Kasumi-1 (cell line): ENCODE measurements at regions not wholly inside any gene's neighbourhood (a gene's known extent, or its start where the extent isn't known, plus 50 kb on each side); places are given as distances from the start of the nearest gene placed in this dataset.
"Not testable (repeated sequence)": the region's sequence is repeated elsewhere in the genome, so short reads cannot be mapped to it uniquely, and the experiment has no call there.

Source experiments
- DNase-seq, 2 experiments: peaks; one replicate each; lab custom pipeline; 2025; lab: John Stamatoyannopoulos, UW

GRCh38 chr3:95272781-95273180 is 1209.9 kb downstream of the NSUN3 start:
- DNase-seq = no peak

GRCh38 chr3:95277613-95278012 is 1214.8 kb downstream of the NSUN3 start:
- no peak for DNase-seq

GRCh38 chr3:95280711-95281352 is 1218.0 kb downstream of the NSUN3 start:
- DNase-seq = no peak

- no peak for DNase-seq
These were observed 1226.4 kb downstream of the NSUN3 start for GRCh38 chr3:95289295-95289694.

GRCh38 chr3:95297581-95297980 is 1234.7 kb downstream of the NSUN3 start:
- DNase-seq = no peak

- no peak for DNase-seq
These were observed 1239.2 kb downstream of the NSUN3 start for GRCh38 chr3:95302044-95302443.

GRCh38 chr3:95310560-95310959 is 1247.7 kb downstream of the NSUN3 start:
- no peak for DNase-seq

GRCh38 chr3:95311272-95311671 is 1248.4 kb downstream of the NSUN3 start:
- DNase-seq = no peak

GRCh38 chr3:95312650-95313049 is 1249.8 kb downstream of the NSUN3 start:
- DNase-seq = no peak

GRCh38 chr3:95319921-95320494 is 1257.1 kb downstream of the NSUN3 start:
- DNase-seq = no peak

- DNase-seq = no peak
These were observed 1264.6 kb downstream of the NSUN3 start for GRCh38 chr3:95327478-95327877.

- peak; percentile 60 to 73 for DNase-seq
These were observed 1271.0 kb downstream of the NSUN3 start for GRCh38 chr3:95333826-95334225.

GRCh38 chr3:95334461-95334860 is 1271.6 kb downstream of the NSUN3 start:
- DNase-seq = no peak

GRCh38 chr3:95335517-95335916 is 1272.7 kb downstream of the NSUN3 start:
- no peak for DNase-seq

GRCh38 chr3:95338446-95338845 is 1275.6 kb downstream of the NSUN3 start:
- DNase-seq = no peak

- no peak for DNase-seq
These were observed 1278.5 kb downstream of the NSUN3 start for GRCh38 chr3:95341314-95341713.

- DNase-seq = no peak
These were observed 1280.4 kb downstream of the NSUN3 start for GRCh38 chr3:95343228-95343627.

- DNase-seq = no peak
These were observed 1280.9 kb downstream of the NSUN3 start for GRCh38 chr3:95343767-95344166.

- DNase-seq = not testable (repeated sequence)
These were observed 1285.1 kb downstream of the NSUN3 start for GRCh38 chr3:95347936-95348335.

GRCh38 chr3:95348879-95349278 is 1286.0 kb downstream of the NSUN3 start:
- DNase-seq = no peak

GRCh38 chr3:95350049-95350448 is 1287.2 kb downstream of the NSUN3 start:
- DNase-seq = no peak

GRCh38 chr3:95351158-95351557 is 1288.3 kb downstream of the NSUN3 start:
- DNase-seq = no peak

GRCh38 chr3:95352471-95352870 is 1289.6 kb downstream of the NSUN3 start:
- no peak for DNase-seq

GRCh38 chr3:95354489-95354888 is 1291.6 kb downstream of the NSUN3 start:
- DNase-seq = no peak
